Activated CD8-positive, alpha-beta memory T cell treated with anti-CD3 and anti-CD28 coated beads, Interleukin-2, amount 10 ng/mL, durations not matched to agents 7 days and 5 days (primary cell): ENCODE measurements at regions not wholly inside any gene's neighbourhood (a gene's known extent, or its start where the extent isn't known, plus 50 kb on each side); places are given as distances from the start of the nearest gene placed in this dataset.
"Not testable (repeated sequence)": the region's sequence is repeated elsewhere in the genome, so short reads cannot be mapped to it uniquely, and the experiment has no call there.

Source experiments
- ATAC-seq: fragments of 150-1000 bp; cut with Tn5 transposase; one replicate; pipeline ENCODE4 v1.10.0; 2021; ENCODE audit warnings: moderate library complexity
- CTCF ChIA-PET: fragments of 350-600 bp; sonication (Branson Sonifier 250); formaldehyde crosslinking; loops from one replicate; lab custom pipeline; 2021; ENCODE audit warnings: antibody characterized with exemption; lab: Charles Lee
- DNase-seq: peaks from one replicate; pipeline ENCODE4 v3.0.0-alpha.2; 2020
- H3K27ac Mint-ChIP-seq: one replicate; pipeline ENCODE4 v1.8.0; 2021; ENCODE audit warnings: mild to moderate bottlenecking, mixed read lengths
- H3K27me3 Mint-ChIP-seq: one replicate; pipeline ENCODE4 v1.8.0; 2021; ENCODE audit warnings: mixed read lengths
- H3K36me3 Mint-ChIP-seq: one replicate; pipeline ENCODE4 v1.8.0; 2021; ENCODE audit warnings: mild to moderate bottlenecking, mixed read lengths
- H3K4me1 Mint-ChIP-seq: one replicate; pipeline ENCODE4 v1.8.0; 2021; ENCODE audit warnings: mixed read lengths
- H3K4me3 Mint-ChIP-seq: one replicate; pipeline ENCODE4 v1.8.0; 2021; ENCODE audit warnings: mild to moderate bottlenecking, moderate library complexity, mixed read lengths
- H3K9me3 Mint-ChIP-seq: one replicate; pipeline ENCODE4 v1.8.0; 2022; ENCODE audit warnings: low read depth, mixed read lengths

GRCh38 chr9:715300-715699 lies 126.2 kb upstream of the DMRT1 start:
- Mint-ChIP-seq H3K36me3 (no peaks in the 10 kb centered on the region), H3K9me3 (no peaks in the 10 kb centered on the region), H3K4me1 (no peaks in the 10 kb centered on the region), H3K27ac (no peak overlapping the region), H3K27me3 (no peaks in the 10 kb centered on the region), H3K4me3 (no peak overlapping the region)
- CTCF ChIA-PET = interaction anchor here (1.8 kb wide), 1 partner anchor 101 kb away, joined by 3 read pairs; no protein-coding TSS in a partner anchor
- no peak for DNase-seq
- no peak for ATAC-seq

GRCh38 chr9:715743-716400 lies 125.6 kb upstream of the DMRT1 start:
- no peaks in the 10 kb centered on the region for H3K27me3 Mint-ChIP-seq
- no peaks in the 10 kb centered on the region for H3K9me3 Mint-ChIP-seq
- H3K36me3 Mint-ChIP-seq = no peaks in the 10 kb centered on the region
- no peaks in the 10 kb centered on the region for H3K4me1 Mint-ChIP-seq
- CTCF ChIA-PET = interaction anchor here (1.8 kb wide), 1 partner anchor 101 kb away, joined by 3 read pairs; no protein-coding TSS in a partner anchor
- no peak for ATAC-seq
- no peak for DNase-seq
- H3K4me3 Mint-ChIP-seq = no peak overlapping the region
- H3K27ac Mint-ChIP-seq = no peak overlapping the region

GRCh38 chr9:717722-718121 lies 123.8 kb upstream of the DMRT1 start:
- no peak overlapping the region for H3K27ac Mint-ChIP-seq
- H3K4me1 Mint-ChIP-seq = no peaks in the 10 kb centered on the region
- CTCF ChIA-PET = interaction anchor here (2.4 kb wide), 1 partner anchor 21 kb away, joined by 4 read pairs; no protein-coding TSS in a partner anchor
- no peak overlapping the region for H3K4me3 Mint-ChIP-seq
- DNase-seq = no peak
- H3K27me3 Mint-ChIP-seq = no peaks in the 10 kb centered on the region
- ATAC-seq = no peak
- no peaks in the 10 kb centered on the region for H3K36me3 Mint-ChIP-seq
- H3K9me3 Mint-ChIP-seq = no peaks in the 10 kb centered on the region

- H3K27ac Mint-ChIP-seq = no peak overlapping the region
- H3K9me3 Mint-ChIP-seq = no peaks in the 10 kb centered on the region
- peaks cover 2% of the 10 kb centered on the region for H3K27me3 Mint-ChIP-seq
- CTCF ChIA-PET = no interaction called here
- ATAC-seq (no peak), DNase-seq (no peak)
- H3K4me1 Mint-ChIP-seq = no peaks in the 10 kb centered on the region
- no peak overlapping the region for H3K4me3 Mint-ChIP-seq
- peaks cover 1% of the 10 kb centered on the region for H3K36me3 Mint-ChIP-seq
These were observed 121.1 kb upstream of the DMRT1 start for GRCh38 chr9:720239-720881.

GRCh38 chr9:722388-722980 lies 119.0 kb upstream of the DMRT1 start:
- H3K9me3 Mint-ChIP-seq = no peaks in the 10 kb centered on the region
- no peak overlapping the region for H3K4me3 Mint-ChIP-seq

GRCh38 chr9:724461-724860 lies 117.0 kb upstream of the DMRT1 start:
- H3K9me3 Mint-ChIP-seq, H3K4me3 Mint-ChIP-seq, H3K4me1 Mint-ChIP-seq, ATAC-seq, DNase-seq, H3K27ac Mint-ChIP-seq, H3K36me3 Mint-ChIP-seq, CTCF ChIA-PET, H3K27me3 Mint-ChIP-seq: not testable (repeated sequence)

More at GRCh38 chr9:722388-722980, 119.0 kb upstream of the DMRT1 start:
- Mint-ChIP-seq H3K36me3 (peaks cover 1% of the 10 kb centered on the region), H3K4me1 (no peaks in the 10 kb centered on the region), H3K27me3 (peaks cover 2% of the 10 kb centered on the region), H3K27ac (no peak overlapping the region)
- CTCF ChIA-PET = no interaction called here
- DNase-seq (no peak), ATAC-seq (no peak)

GRCh38 chr9:726005-726404 lies 115.5 kb upstream of the DMRT1 start:
- Mint-ChIP-seq H3K4me3 (no peak overlapping the region), H3K9me3 (no peaks in the 10 kb centered on the region), H3K4me1 (no peaks in the 10 kb centered on the region), H3K27ac (no peak overlapping the region), H3K36me3 (peaks cover 3% of the 10 kb centered on the region), H3K27me3 (peaks cover 2% of the 10 kb centered on the region)
- CTCF ChIA-PET = no interaction called here
- DNase-seq (no peak), ATAC-seq (no peak)

- CTCF ChIA-PET = no interaction called here
- Mint-ChIP-seq H3K27ac (no peak overlapping the region), H3K9me3 (no peaks in the 10 kb centered on the region), H3K4me1 (peaks cover under 1% of the 10 kb centered on the region), H3K36me3 (peaks cover 4% of the 10 kb centered on the region), H3K4me3 (no peak overlapping the region), H3K27me3 (peaks cover 2% of the 10 kb centered on the region)
- DNase-seq (no peak), ATAC-seq (no peak)
These were observed 113.7 kb upstream of the DMRT1 start for GRCh38 chr9:727767-728166.

- H3K36me3 Mint-ChIP-seq = peaks cover 3% of the 10 kb centered on the region
These were observed 113.0 kb upstream of the DMRT1 start for GRCh38 chr9:728535-728934.

GRCh38 chr9:731474-731873 lies 110.0 kb upstream of the DMRT1 start:
- no peak overlapping the region for H3K27ac Mint-ChIP-seq
- H3K4me1 Mint-ChIP-seq = peaks cover 6% of the 10 kb centered on the region
- no peaks in the 10 kb centered on the region for H3K27me3 Mint-ChIP-seq
- H3K4me3 Mint-ChIP-seq = no peak overlapping the region
- no peak for DNase-seq
- CTCF ChIA-PET = interaction anchor here (1.5 kb wide), 1 partner anchor 15 kb away, joined by 3 read pairs; no protein-coding TSS in a partner anchor
- ATAC-seq = no peak
- no peaks in the 10 kb centered on the region for H3K9me3 Mint-ChIP-seq
- peaks cover 5% of the 10 kb centered on the region for H3K36me3 Mint-ChIP-seq

More at GRCh38 chr9:728535-728934, 113.0 kb upstream of the DMRT1 start:
- DNase-seq (no peak), ATAC-seq (no peak)
- Mint-ChIP-seq H3K27me3 (peaks cover 2% of the 10 kb centered on the region), H3K4me1 (peaks cover 6% of the 10 kb centered on the region), H3K27ac (no peak overlapping the region), H3K4me3 (no peak overlapping the region), H3K9me3 (no peaks in the 10 kb centered on the region)
- CTCF ChIA-PET = no interaction called here

GRCh38 chr9:734831-735511 lies 106.5 kb upstream of the DMRT1 start:
- ATAC-seq (no peak), DNase-seq (no peak)
- CTCF ChIA-PET = no interaction called here
- Mint-ChIP-seq H3K27ac (no peak overlapping the region), H3K4me1 (peaks cover 6% of the 10 kb centered on the region), H3K36me3 (peaks cover 5% of the 10 kb centered on the region), H3K27me3 (no peaks in the 10 kb centered on the region), H3K9me3 (no peaks in the 10 kb centered on the region), H3K4me3 (no peak overlapping the region)

GRCh38 chr9:737400-738120 lies 103.9 kb upstream of the DMRT1 start:
- DNase-seq (no peak), ATAC-seq (no peak)
- peaks cover 4% of the 10 kb centered on the region for H3K36me3 Mint-ChIP-seq
- no peaks in the 10 kb centered on the region for H3K9me3 Mint-ChIP-seq
- H3K4me3 Mint-ChIP-seq = no peak overlapping the region
- H3K27ac Mint-ChIP-seq = no peak overlapping the region
- no peaks in the 10 kb centered on the region for H3K27me3 Mint-ChIP-seq
- CTCF ChIA-PET = interaction anchor here (1.0 to 1.1 kb wide), 2 partner anchors 18 to 30 kb away, joined by 3 read pairs; no protein-coding TSS in a partner anchor
- peaks cover 6% of the 10 kb centered on the region for H3K4me1 Mint-ChIP-seq
